Smooth muscle cell (in vitro differentiated cells): ENCODE measurements at regions not wholly inside any gene's neighbourhood (a gene's known extent, or its start where the extent isn't known, plus 50 kb on each side); places are given as distances from the start of the nearest gene placed in this dataset.
A peak's percentile ranks its signal among the peaks of the same experiment; 100 is the strongest.

Source experiments
- DNase-seq: peaks from one replicate; lab custom pipeline; 2025; ENCODE audit not compliant: unreplicated experiment; lab: John Stamatoyannopoulos, UW
- H2AFZ ChIP-seq: fragments of 200-600 bp; sonication (generic); 2 replicates; pipeline ENCODE4 v1.6.0; 2016; ENCODE audit warnings: antibody characterized with exemption, low read depth, mild to moderate bottlenecking
- H3F3A ChIP-seq: fragments of 200-600 bp; sonication (generic); 2 replicates; pipeline ENCODE4 v1.6.0; 2017; ENCODE audit warnings: antibody characterized with exemption, low read depth
- H3K27ac ChIP-seq: fragments of 200-600 bp; sonication (generic); 2 replicates; pipeline ENCODE4 v1.5.1; 2016; ENCODE audit warnings: low read depth, mild to moderate bottlenecking
- H3K27me3 ChIP-seq: fragments of 200-600 bp; sonication (generic); 2 replicates; pipeline ENCODE4 v1.6.1; 2016; ENCODE audit warnings: low read depth, mild to moderate bottlenecking
- H3K36me3 ChIP-seq: fragments of 200-600 bp; sonication (generic); 2 replicates; pipeline ENCODE4 v1.5.1; 2016; ENCODE audit warnings: low read depth
- H3K4me1 ChIP-seq: fragments of 200-600 bp; sonication (generic); 2 replicates; pipeline ENCODE4 v1.5.1; 2016; ENCODE audit warnings: low read depth
- H3K4me2 ChIP-seq: fragments of 200-600 bp; sonication (generic); 2 replicates; pipeline ENCODE4 v1.6.0; 2016; ENCODE audit warnings: mild to moderate bottlenecking
- H3K4me3 ChIP-seq: fragments of 200-600 bp; sonication (generic); 2 replicates; pipeline ENCODE4 v1.5.1; 2016; ENCODE audit warnings: mild to moderate bottlenecking
- H3K79me2 ChIP-seq: fragments of 200-600 bp; sonication (generic); 2 replicates; pipeline ENCODE4 v1.6.0; 2016; ENCODE audit warnings: low read depth, mild to moderate bottlenecking
- H3K9ac ChIP-seq: fragments of 200-600 bp; sonication (generic); 2 replicates; pipeline ENCODE4 v1.6.0; 2016; ENCODE audit warnings: low read depth
- H3K9me3 ChIP-seq: fragments of 200-600 bp; sonication (generic); replicated peaks from 2 replicates; pipeline ENCODE4 v1.5.1; 2016; ENCODE audit warnings: low read depth
- H4K20me1 ChIP-seq: fragments of 200-600 bp; sonication (generic); 2 replicates; pipeline ENCODE4 v1.6.0; 2016; ENCODE audit warnings: low read depth
- CTCF ChIP-seq: fragments of 200-600 bp; sonication (generic); IDR thresholded peaks from 2 replicates; pipeline ENCODE4 v1.5.1; 2017; ENCODE audit warnings: borderline replicate concordance, mild to moderate bottlenecking, antibody characterized with exemption; ENCODE audit not compliant: insufficient read depth, poor library complexity, severe bottlenecking
- WGBS: methylation state at CpG from one replicate; pipeline ENCODE4 v1.1.7; 2016; ENCODE audit warnings: low lambda C conversion rate; 5-methylcytosine and 5-hydroxymethylcytosine counted together

GRCh38 chr3:40731445-40731844 lies 206.7 kb downstream of the ZNF621 start:
- 88% methylated on average over 1 of the region's 1 CpG for WGBS
- no peak for TF ChIP-seq CTCF

GRCh38 chr3:40736943-40737342 lies 212.2 kb downstream of the ZNF621 start:
- no peaks in the 10 kb centered on the region for H4K20me1 ChIP-seq
- 80% methylated on average over 3 of the region's 3 CpGs for WGBS
- H3K27ac ChIP-seq, result no peak overlapping the region
- peak overlapping the region; percentile 80 for H2AFZ ChIP-seq
- no peak for DNase-seq
- H3K27me3 ChIP-seq, result no peaks in the 10 kb centered on the region
- H3K9ac ChIP-seq, result no peak overlapping the region
- no peak overlapping the region for H3K4me2 ChIP-seq
- no peak overlapping the region for H3K4me3 ChIP-seq
- H3F3A ChIP-seq, result no peaks in the 10 kb centered on the region
- H3K9me3 ChIP-seq, result no peaks in the 10 kb centered on the region
- no peaks in the 10 kb centered on the region for H3K36me3 ChIP-seq
- no peaks in the 10 kb centered on the region for H3K79me2 ChIP-seq
- H3K4me1 ChIP-seq, result peaks cover 7% of the 10 kb centered on the region
- TF ChIP-seq CTCF, result no peak

More at GRCh38 chr3:40731445-40731844, 206.7 kb downstream of the ZNF621 start:
- Histone ChIP-seq H3K4me2 (no peak overlapping the region), H3K27me3 (no peaks in the 10 kb centered on the region), H3K9me3 (peaks cover 6% of the 10 kb centered on the region), H3K36me3 (no peaks in the 10 kb centered on the region), H3K79me2 (no peaks in the 10 kb centered on the region), H3K4me3 (no peak overlapping the region), H3K4me1 (no peaks in the 10 kb centered on the region), H3F3A (no peaks in the 10 kb centered on the region), H3K9ac (no peak overlapping the region), H2AFZ (no peak overlapping the region), H4K20me1 (no peaks in the 10 kb centered on the region), H3K27ac (no peak overlapping the region)
- no peak for DNase-seq

- no peak overlapping the region for H3K4me2 ChIP-seq
- H3K27me3 ChIP-seq, result no peaks in the 10 kb centered on the region
- WGBS, result 43% methylated on average over 3 of the region's 3 CpGs
- DNase-seq, result no peak
- peaks cover 8% of the 10 kb centered on the region for H3K4me1 ChIP-seq
- no peaks in the 10 kb centered on the region for H3K36me3 ChIP-seq
- TF ChIP-seq CTCF, result no peak
- peak overlapping the region; percentile 80 for H2AFZ ChIP-seq
- H3K4me3 ChIP-seq, result no peak overlapping the region
- no peak overlapping the region for H3K27ac ChIP-seq
- H3F3A ChIP-seq, result no peaks in the 10 kb centered on the region
- no peak overlapping the region for H3K9ac ChIP-seq
- H3K9me3 ChIP-seq, result no peaks in the 10 kb centered on the region
- no peaks in the 10 kb centered on the region for H3K79me2 ChIP-seq
- H4K20me1 ChIP-seq, result no peaks in the 10 kb centered on the region
These were observed 212.6 kb downstream of the ZNF621 start for GRCh38 chr3:40737343-40737742.

GRCh38 chr3:40739971-40740370 lies 215.2 kb downstream of the ZNF621 start:
- Histone ChIP-seq H3K4me3 (no peak overlapping the region), H3K27me3 (no peaks in the 10 kb centered on the region), H3K27ac (no peak overlapping the region), H4K20me1 (no peaks in the 10 kb centered on the region), H3K9me3 (no peaks in the 10 kb centered on the region), H3K79me2 (no peaks in the 10 kb centered on the region), H2AFZ (no peak overlapping the region), H3F3A (no peaks in the 10 kb centered on the region), H3K4me1 (peaks cover 8% of the 10 kb centered on the region), H3K36me3 (no peaks in the 10 kb centered on the region), H3K4me2 (no peak overlapping the region), H3K9ac (no peak overlapping the region)
- DNase-seq, result no peak
- no peak for TF ChIP-seq CTCF
- WGBS, result 81% methylated on average over 1 of the region's 1 CpG
